PC-9 (cell line): ENCODE measurements at regions not wholly inside any gene's neighbourhood (a gene's known extent, or its start where the extent isn't known, plus 50 kb on each side); places are given as distances from the start of the nearest gene placed in this dataset.

ENCODE experiments used
- BruUV-seq: library from RNA; stranded (reverse); fragments of 400-500 nt; replicated peaks from 2 replicates; lab custom pipeline; 2021; lab: Mats Ljungman, UMichigan
- CTCF ChIA-PET: fragments of 300-600 bp; sonication (Branson Sonifier 250); formaldehyde crosslinking; loops from one replicate; lab custom pipeline; 2022; ENCODE audit warnings: antibody characterized with exemption; lab: Charles Lee
- POLR2A ChIA-PET: fragments of 300-600 bp; sonication (Branson Sonifier 250); formaldehyde crosslinking; loops from one replicate; lab custom pipeline; 2022; ENCODE audit warnings: antibody characterized with exemption; ENCODE audit not compliant: unreplicated experiment; lab: Charles Lee
- DNase-seq, 2 experiments: peaks; one replicate each; pipeline versions ENCODE4 v3.0.0 to v3.0.0-alpha.2; 2015 to 2022; ENCODE audit warnings: mixed read lengths in 1 of 2
- H2AFZ ChIP-seq: fragments of 200-600 bp; sonication (generic); 2 replicates; pipeline ENCODE4 v1.8.1; 2017; ENCODE audit warnings: antibody characterized with exemption
- H3F3A ChIP-seq: fragments of 200-600 bp; sonication (generic); 2 replicates; pipeline ENCODE4 v1.8.1; 2017; ENCODE audit warnings: antibody characterized with exemption, mild to moderate bottlenecking, low read depth; ENCODE audit not compliant: insufficient read depth
- H3K27ac ChIP-seq: fragments of 200-600 bp; sonication (generic); 2 replicates; pipeline ENCODE4 v1.6.1; 2016; ENCODE audit warnings: mixed run types
- H3K27me3 ChIP-seq: fragments of 200-600 bp; sonication (generic); 2 replicates; pipeline ENCODE4 v1.6.1; 2016; ENCODE audit warnings: low read depth, mixed run types; ENCODE audit not compliant: insufficient read depth
- H3K36me3 ChIP-seq: fragments of 200-600 bp; sonication (generic); 2 replicates; pipeline ENCODE4 v1.6.1; 2016; ENCODE audit warnings: low read depth, mixed run types
- H3K4me1 ChIP-seq: fragments of 200-600 bp; sonication (generic); replicated peaks from 2 replicates; pipeline ENCODE4 v1.6.1; 2016; ENCODE audit warnings: mixed run types; ENCODE audit not compliant: insufficient read depth
- H3K4me2 ChIP-seq: fragments of 200-600 bp; sonication (generic); 2 replicates; pipeline ENCODE4 v1.6.1; 2017; ENCODE audit warnings: mixed run types
- H3K4me3 ChIP-seq: fragments of 200-600 bp; sonication (generic); 2 replicates; pipeline ENCODE4 v1.6.1; 2016; ENCODE audit warnings: mixed run types
- H3K79me2 ChIP-seq: fragments of 200-600 bp; sonication (generic); 2 replicates; pipeline ENCODE4 v1.6.1; 2017; ENCODE audit warnings: low read depth, mixed run types
- H3K9me2 ChIP-seq: fragments of 200-600 bp; sonication (generic); 2 replicates; pipeline ENCODE4 v1.8.1; 2017; ENCODE audit warnings: mild to moderate bottlenecking; ENCODE audit not compliant: insufficient read depth
- H3K9me3 ChIP-seq: fragments of 200-600 bp; sonication (generic); 2 replicates; pipeline ENCODE4 v1.8.1; 2016; ENCODE audit warnings: low read depth; ENCODE audit not compliant: insufficient read depth
- H4K20me1 ChIP-seq: fragments of 200-600 bp; sonication (generic); 2 replicates; pipeline ENCODE4 v1.8.1; 2017; ENCODE audit not compliant: insufficient read depth
- CTCF ChIP-seq: fragments of 200-600 bp; sonication (generic); conservative IDR thresholded peaks from 2 replicates; pipeline ENCODE4 v1.6.1; 2017; ENCODE audit warnings: mixed run types, antibody characterized with exemption, mild to moderate bottlenecking, moderate library complexity
- EZH2 ChIP-seq: fragments of 200-600 bp; sonication (generic); IDR thresholded peaks from 2 replicates; pipeline ENCODE4 v1.8.0; 2017; ENCODE audit warnings: antibody characterized with exemption, low read depth
- intact Hi-C: fragments of 100-400 bp; cut with micrococcal nuclease; formaldehyde crosslinking; loops from one replicate; pipeline ENCODE4 v1.10.0; 2022; ENCODE audit not compliant: unreplicated experiment

GRCh38 chr1:3954170-3955169 lies 54.4 kb upstream of the C1orf174 start:
- H3K79me2 ChIP-seq = no peaks in the 10 kb centered on the region
- H3K36me3 ChIP-seq = no peaks in the 10 kb centered on the region
- H3K27me3 ChIP-seq = peaks cover 93% of the 10 kb centered on the region
- no peaks in the 10 kb centered on the region for H4K20me1 ChIP-seq
- H3K27ac ChIP-seq = no peak overlapping the region
- CTCF ChIA-PET = no interaction called here
- H3K4me1 ChIP-seq = no peaks in the 10 kb centered on the region
- no peaks in the 10 kb centered on the region for H3K9me2 ChIP-seq
- H2AFZ ChIP-seq = no peak overlapping the region
- TF ChIP-seq EZH2 = no peak
- TF ChIP-seq CTCF = no peak
- H3K4me3 ChIP-seq = no peak overlapping the region
- BruUV-seq = no TSS peak
- DNase-seq = no peak
- no peak overlapping the region for H3K4me2 ChIP-seq
- intact Hi-C loops = no loop called here
- H3F3A ChIP-seq = no peaks in the 10 kb centered on the region
- POLR2A ChIA-PET = no interaction called here
- H3K9me3 ChIP-seq = no peaks in the 10 kb centered on the region

- H3K4me2 ChIP-seq = no peak overlapping the region
- no peaks in the 10 kb centered on the region for H3K4me1 ChIP-seq
- ChIA-PET POLR2A (no interaction called here), CTCF (no interaction called here)
- no peak for DNase-seq
- no peaks in the 10 kb centered on the region for H3K9me2 ChIP-seq
- H2AFZ ChIP-seq = no peak overlapping the region
- H3F3A ChIP-seq = no peaks in the 10 kb centered on the region
- H3K36me3 ChIP-seq = no peaks in the 10 kb centered on the region
- TF ChIP-seq CTCF = no peak
- intact Hi-C loops = no loop called here
- H4K20me1 ChIP-seq = no peaks in the 10 kb centered on the region
- H3K27me3 ChIP-seq = peaks cover 95% of the 10 kb centered on the region
- BruUV-seq = no TSS peak
- no peak overlapping the region for H3K27ac ChIP-seq
- H3K4me3 ChIP-seq = no peak overlapping the region
- no peaks in the 10 kb centered on the region for H3K79me2 ChIP-seq
- H3K9me3 ChIP-seq = no peaks in the 10 kb centered on the region
Observed at GRCh38 chr1:3955196-3955772, 55.2 kb upstream of the C1orf174 start.

- no TSS peak for BruUV-seq
- no peaks in the 10 kb centered on the region for H4K20me1 ChIP-seq
- intact Hi-C loops = no loop called here
- CTCF ChIA-PET = no interaction called here
- peaks cover 97% of the 10 kb centered on the region for H3K27me3 ChIP-seq
- TF ChIP-seq EZH2 = no peak
- no peak for TF ChIP-seq CTCF
- no peaks in the 10 kb centered on the region for H3K79me2 ChIP-seq
- H2AFZ ChIP-seq = no peak overlapping the region
- no peak overlapping the region for H3K4me2 ChIP-seq
- H3K36me3 ChIP-seq = no peaks in the 10 kb centered on the region
- POLR2A ChIA-PET = no interaction called here
- no peak overlapping the region for H3K27ac ChIP-seq
- no peaks in the 10 kb centered on the region for H3K4me1 ChIP-seq
- no peaks in the 10 kb centered on the region for H3K9me3 ChIP-seq
- no peak overlapping the region for H3K4me3 ChIP-seq
- H3K9me2 ChIP-seq = no peaks in the 10 kb centered on the region
- DNase-seq = no peak
- H3F3A ChIP-seq = no peaks in the 10 kb centered on the region
Observed at GRCh38 chr1:3956527-3957170, 56.6 kb upstream of the C1orf174 start.
